Sigmoid colon (tissue), 6 donors: ENCODE measurements at regions not wholly inside any gene's neighbourhood (a gene's known extent, or its start where the extent isn't known, plus 50 kb on each side); places are given as distances from the start of the nearest gene placed in this dataset.

Experiments
- DNase-seq: peaks from one replicate; pipeline ENCODE4 v3.0.0-alpha.2; 2019
- H3K27ac ChIP-seq, 4 donors: fragments of 200-600 bp; sonication (generic); one replicate each; pipeline ENCODE4 v1.5.1; 2016 to 2019; ENCODE audit warnings: mild to moderate bottlenecking in 1 of 4
- H3K27me3 ChIP-seq, 3 donors: fragments of 200-600 bp; sonication (generic); one replicate each; pipeline ENCODE4 v1.5.1; 2019; ENCODE audit warnings: mild to moderate bottlenecking in 1 of 3
- H3K36me3 ChIP-seq, 4 donors: fragments of 200-600 bp; sonication (generic); one replicate each; pipeline ENCODE4 v1.5.1; 2016 to 2019
- H3K4me1 ChIP-seq, 4 donors: fragments of 200-600 bp; sonication (generic); one replicate each; pipeline ENCODE4 v1.5.1; 2017 to 2019
- H3K4me3 ChIP-seq, 4 donors: fragments of 200-600 bp; sonication (generic); one replicate each; pipeline ENCODE4 v1.5.1; 2017 to 2019; ENCODE audit warnings: mild to moderate bottlenecking in 2 of 4, moderate library complexity in 1 of 4
- H3K9me3 ChIP-seq, 4 donors: fragments of 200-600 bp in 3 of 4; sonication (generic) in 3 of 4; one replicate each; pipeline versions ENCODE4 v1.5.1 to v1.6.1; 2013 to 2019
- CTCF ChIP-seq, 4 experiments: fragments of 450-650 bp in 3 of 4; fragments of 200-600 bp in 1 of 4; IDR thresholded peaks; one replicate each; pipeline ENCODE4 v1.5.1; 2016 to 2019; ENCODE audit warnings: antibody characterized with exemption in 4 of 4, mild to moderate bottlenecking in 3 of 4, moderate library complexity in 2 of 4
- EP300 ChIP-seq, 4 donors: sonication (generic); formaldehyde crosslinking; IDR thresholded peaks; one replicate each; pipeline ENCODE4 v1.6.1; 2017; ENCODE audit warnings: antibody characterized with exemption in 4 of 4
- POLR2A ChIP-seq, 2 donors: fragments of 450-650 bp; IDR thresholded peaks; one replicate each; pipeline ENCODE4 v1.6.1; 2016; ENCODE audit warnings: antibody characterized with exemption in 2 of 2, mild to moderate bottlenecking in 2 of 2, moderate library complexity in 2 of 2
- POLR2AphosphoS5 ChIP-seq, 4 donors: sonication (generic); formaldehyde crosslinking; IDR thresholded peaks; one replicate each; pipeline ENCODE4 v1.6.1; 2017; ENCODE audit warnings: antibody characterized with exemption in 4 of 4
- WGBS, 2 donors: extraction: QIAGEN DNeasy Blood & Tissue Kit; methylation state at CpG; one replicate each; pipeline ENCODE4 v1.1.7; 2013; 5-methylcytosine and 5-hydroxymethylcytosine counted together
- intact Hi-C: fragments of 100-400 bp; cut with DNase I; formaldehyde crosslinking; loops from one replicate; pipeline ENCODE4 v1.15.1; 2023
- donor health status: healthy with polysubstance abuse.
- donor health status: healthy.

GRCh38 chr3:110375751-110376518 lies 695.7 kb upstream of the NECTIN3 start:
- H3K9me3 ChIP-seq, result no peaks in the 10 kb centered on the region

GRCh38 chr3:110378481-110378880 lies 693.1 kb upstream of the NECTIN3 start:
- peaks cover 0 to 7% (median 0%) of the 10 kb centered on the region in 4 donors for H3K4me1 ChIP-seq
- no peak overlapping the region for H3K4me3 ChIP-seq
- no peaks in the 10 kb centered on the region for H3K9me3 ChIP-seq
- no peaks in the 10 kb centered on the region for H3K27me3 ChIP-seq
- no peak for TF ChIP-seq CTCF (IDR thresholded peaks at IDR 0.05)
- TF ChIP-seq POLR2AphosphoS5 (IDR thresholded peaks at IDR 0.05), result no peak
- no peak for TF ChIP-seq EP300 (IDR thresholded peaks at IDR 0.05)
- no peak for TF ChIP-seq POLR2A (IDR thresholded peaks at IDR 0.05)
- H3K36me3 ChIP-seq, result no peaks in the 10 kb centered on the region
- no peak overlapping the region for H3K27ac ChIP-seq
- intact Hi-C loops, result no loop called here
- WGBS, 2 donors, result 83% methylated on average over 4 of the region's 4 CpGs
- no peak for DNase-seq

More at GRCh38 chr3:110375751-110376518, 695.7 kb upstream of the NECTIN3 start:
- no peak overlapping the region for H3K4me3 ChIP-seq
- no peak for DNase-seq
- intact Hi-C loops, result no loop called here
- H3K27me3 ChIP-seq, result no peaks in the 10 kb centered on the region
- no peak for TF ChIP-seq CTCF (IDR thresholded peaks at IDR 0.05)
- TF ChIP-seq POLR2A (IDR thresholded peaks at IDR 0.05), result no peak
- TF ChIP-seq POLR2AphosphoS5 (IDR thresholded peaks at IDR 0.05), result no peak
- TF ChIP-seq EP300 (IDR thresholded peaks at IDR 0.05), result no peak
- WGBS, 2 donors, result 42 to 67% methylated on average over 4 of the region's 4 CpGs
- H3K27ac ChIP-seq, result no peak overlapping the region
- peaks cover 0 to 7% (median 0%) of the 10 kb centered on the region in 4 donors for H3K4me1 ChIP-seq
- H3K36me3 ChIP-seq, result no peaks in the 10 kb centered on the region

GRCh38 chr3:110381992-110382391 lies 689.6 kb upstream of the NECTIN3 start:
- Histone ChIP-seq H3K4me3 (no peak overlapping the region), H3K9me3 (no peaks in the 10 kb centered on the region), H3K27me3 (no peaks in the 10 kb centered on the region), H3K27ac (no peak overlapping the region), H3K36me3 (no peaks in the 10 kb centered on the region), H3K4me1 (no peaks in the 10 kb centered on the region)
- TF ChIP-seq EP300 (IDR thresholded peaks at IDR 0.05) (no peak), CTCF (IDR thresholded peaks at IDR 0.05) (no peak), POLR2AphosphoS5 (IDR thresholded peaks at IDR 0.05) (no peak), POLR2A (IDR thresholded peaks at IDR 0.05) (no peak)
- intact Hi-C loops, result no loop called here
- DNase-seq, result no peak
- WGBS, 2 donors, result 21 to 45% methylated on average over 1 of the region's 1 CpG

DNA sequence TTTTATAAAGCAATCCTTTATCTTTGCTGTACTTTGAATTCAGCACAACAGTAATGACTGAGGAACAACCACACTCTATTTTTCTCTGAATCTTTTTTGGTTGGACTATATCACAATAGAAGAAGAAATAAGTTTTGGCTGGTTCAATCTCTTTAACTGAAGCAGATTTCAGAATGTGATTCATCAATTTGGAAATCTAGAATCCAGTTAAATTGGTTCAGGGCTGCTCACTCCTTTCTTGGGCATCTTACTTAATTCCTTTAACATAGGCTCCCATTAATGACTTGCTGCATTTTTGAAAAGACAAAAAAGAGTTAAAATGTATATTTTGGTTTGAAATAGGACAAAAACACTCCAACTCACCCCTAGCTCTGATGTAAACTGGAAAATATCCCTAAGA lies 688.3 kb upstream of the NECTIN3 start:
- no peaks in the 10 kb centered on the region for H3K36me3 ChIP-seq
- intact Hi-C loops, result no loop called here

More for the DNA sequence above, 688.3 kb upstream of the NECTIN3 start:
- TF ChIP-seq POLR2AphosphoS5 (IDR thresholded peaks at IDR 0.05) (no peak), EP300 (IDR thresholded peaks at IDR 0.05) (no peak), CTCF (IDR thresholded peaks at IDR 0.05) (no peak), POLR2A (IDR thresholded peaks at IDR 0.05) (no peak)
- Histone ChIP-seq H3K4me3 (no peak overlapping the region), H3K27me3 (no peaks in the 10 kb centered on the region), H3K4me1 (no peaks in the 10 kb centered on the region), H3K9me3 (no peaks in the 10 kb centered on the region), H3K27ac (no peak overlapping the region)
- no peak for DNase-seq
